ENCODE measurements at regions not wholly inside any gene's neighbourhood (a gene's known extent, or its start where the extent isn't known, plus 50 kb on each side); places are given as distances from the start of the nearest gene placed in this dataset.

GRCh38 chr10:105965141-105965540, 1199.4 kb downstream of the SORCS1 start:
- Histone ChIP-seq H3K4me1 (no peaks in the 10 kb centered on the region), H3K4me3 (no peak overlapping the region), H3K27me3 (no peaks in the 10 kb centered on the region), H3K36me3 (no peaks in the 10 kb centered on the region), H3K27ac (no peak overlapping the region), H3K9me3 (no peaks in the 10 kb centered on the region)
- TF ChIP-seq CTCF (IDR thresholded peaks at IDR 0.05) = no peak
- no peak for TF ChIP-seq POLR2A (IDR thresholded peaks at IDR 0.05)
- intact Hi-C loops (cut with DNase I; ENCODE audit: low total_unique reads) = no loop called here
- no peak for DNase-seq

GRCh38 chr10:105964009-105964408, 1200.5 kb downstream of the SORCS1 start:
- no peaks in the 10 kb centered on the region for H3K36me3 ChIP-seq
- DNase-seq = no peak
- no peaks in the 10 kb centered on the region for H3K27me3 ChIP-seq
- intact Hi-C loops (cut with DNase I; ENCODE audit: low total_unique reads) = no loop called here
- no peak overlapping the region for H3K4me3 ChIP-seq
- H3K9me3 ChIP-seq = no peaks in the 10 kb centered on the region
- H3K4me1 ChIP-seq = no peaks in the 10 kb centered on the region
- H3K27ac ChIP-seq = no peak overlapping the region
- TF ChIP-seq CTCF (IDR thresholded peaks at IDR 0.05) = no peak
- no peak for TF ChIP-seq POLR2A (IDR thresholded peaks at IDR 0.05)

GRCh38 chr10:105963334-105963884, 1201.1 kb downstream of the SORCS1 start:
- TF ChIP-seq POLR2A (IDR thresholded peaks at IDR 0.05) = no peak
- TF ChIP-seq CTCF (IDR thresholded peaks at IDR 0.05) = no peak
- Histone ChIP-seq H3K9me3 (no peaks in the 10 kb centered on the region), H3K36me3 (no peaks in the 10 kb centered on the region), H3K27ac (no peak overlapping the region), H3K27me3 (no peaks in the 10 kb centered on the region), H3K4me3 (no peak overlapping the region), H3K4me1 (no peaks in the 10 kb centered on the region)
- no peak for DNase-seq
- intact Hi-C loops (cut with DNase I; ENCODE audit: low total_unique reads) = no loop called here

- no peak for TF ChIP-seq POLR2A (IDR thresholded peaks at IDR 0.05)
- TF ChIP-seq CTCF (IDR thresholded peaks at IDR 0.05) = no peak
- H3K4me1 ChIP-seq = no peaks in the 10 kb centered on the region
- no peak for DNase-seq
- H3K27me3 ChIP-seq = no peaks in the 10 kb centered on the region
- H3K4me3 ChIP-seq = no peak overlapping the region
- no peak overlapping the region for H3K27ac ChIP-seq
- no peaks in the 10 kb centered on the region for H3K36me3 ChIP-seq
- intact Hi-C loops (cut with DNase I; ENCODE audit: low total_unique reads) = no loop called here
- no peaks in the 10 kb centered on the region for H3K9me3 ChIP-seq
Measured at GRCh38 chr10:105956550-105956949, 1208.0 kb downstream of the SORCS1 start.

GRCh38 chr10:105953861-105954260, 1210.6 kb downstream of the SORCS1 start:
- Histone ChIP-seq H3K9me3 (no peaks in the 10 kb centered on the region), H3K4me1 (no peaks in the 10 kb centered on the region), H3K27ac (no peak overlapping the region), H3K4me3 (no peak overlapping the region), H3K27me3 (no peaks in the 10 kb centered on the region), H3K36me3 (no peaks in the 10 kb centered on the region)
- DNase-seq = no peak
- intact Hi-C loops (cut with DNase I; ENCODE audit: low total_unique reads) = no loop called here
- TF ChIP-seq POLR2A (IDR thresholded peaks at IDR 0.05) (no peak), CTCF (IDR thresholded peaks at IDR 0.05) (no peak)

Measured in uterus (tissue), 3 donors.